ENCODE measurements at regions not wholly inside any gene's neighbourhood (a gene's known extent, or its start where the extent isn't known, plus 50 kb on each side); places are given as distances from the start of the nearest gene placed in this dataset.

- H3K4me1 ChIP-seq (ENCODE audit: control insufficient read depth, insufficient read depth, low read length), result no peaks in the 10 kb centered on the region
- H3K36me3 ChIP-seq (ENCODE audit: control insufficient read depth, insufficient read depth, low read length), result no peaks in the 10 kb centered on the region
- no peak overlapping the region for H3K4me3 ChIP-seq (ENCODE audit: low read depth in 2 of 2, low read length in 2 of 2)
- CTCF ChIA-PET, result no interaction called here
- intact Hi-C loops (cut with micrococcal nuclease; ENCODE audit: unreplicated experiment), result no loop called here
- no peaks in the 10 kb centered on the region for H3K9me3 ChIP-seq (ENCODE audit: control insufficient read depth, insufficient read depth, low read depth, low read length)
- no peak for TF ChIP-seq CTCF (IDR thresholded peaks at IDR 0.05)
- no peak for TF ChIP-seq POLR2AphosphoS5 (IDR thresholded peaks at IDR 0.05; ENCODE audit: low read depth, low read length)
- TF ChIP-seq SIN3A (IDR thresholded peaks at IDR 0.05; ENCODE audit: borderline replicate concordance, insufficient read depth, low read depth, low read length), result no peak
- TF ChIP-seq REST (IDR thresholded peaks at IDR 0.05; ENCODE audit: insufficient read depth in 1 of 2, low read depth in 2 of 2, low read length in 1 of 2), result no peak
- no peak for TF ChIP-seq TCF7L2 (IDR thresholded peaks at IDR 0.05; ENCODE audit: low read depth, low read length)
- in situ Hi-C loops (cut with HindIII; ENCODE audit: low pct_unique_long_range_greater_than_20kb, low sequenced_read_pairs), result no loop called here
- DNase-seq (ENCODE audit: low read depth, low spot score) (no peak), ATAC-seq (no peak)
- POLR2A ChIA-PET, result no interaction called here
- H3K27me3 ChIP-seq (ENCODE audit: control insufficient read depth, insufficient read depth, low read length), result no peaks in the 10 kb centered on the region
- H3K27ac ChIP-seq (ENCODE audit: low read length), result no peak overlapping the region
- no TSS peak for BruUV-seq (replicated peaks)
These were observed 471.9 kb upstream of the UBE2E3 start for GRCh38 chr2:180508458-180508857.

- Histone ChIP-seq H3K27me3 (ENCODE audit: control insufficient read depth, insufficient read depth, low read length) (no peaks in the 10 kb centered on the region), H3K36me3 (ENCODE audit: control insufficient read depth, insufficient read depth, low read length) (no peaks in the 10 kb centered on the region), H3K9me3 (ENCODE audit: control insufficient read depth, insufficient read depth, low read depth, low read length) (no peaks in the 10 kb centered on the region), H3K4me1 (ENCODE audit: control insufficient read depth, insufficient read depth, low read length) (no peaks in the 10 kb centered on the region), H3K27ac (ENCODE audit: low read length) (no peak overlapping the region), H3K4me3 (ENCODE audit: low read depth in 2 of 2, low read length in 2 of 2) (no peak overlapping the region)
- CTCF ChIA-PET, result no interaction called here
- no peak for DNase-seq (ENCODE audit: low read depth, low spot score)
- POLR2A ChIA-PET, result no interaction called here
- ATAC-seq, result no peak
- no TSS peak for BruUV-seq (replicated peaks)
- no peak for TF ChIP-seq CTCF (IDR thresholded peaks at IDR 0.05)
- TF ChIP-seq TCF7L2 (IDR thresholded peaks at IDR 0.05; ENCODE audit: low read depth, low read length), result no peak
- no peak for TF ChIP-seq SIN3A (IDR thresholded peaks at IDR 0.05; ENCODE audit: borderline replicate concordance, insufficient read depth, low read depth, low read length)
- TF ChIP-seq POLR2AphosphoS5 (IDR thresholded peaks at IDR 0.05; ENCODE audit: low read depth, low read length), result no peak
- TF ChIP-seq REST (IDR thresholded peaks at IDR 0.05; ENCODE audit: insufficient read depth in 1 of 2, low read depth in 2 of 2, low read length in 1 of 2), result no peak
- in situ Hi-C loops (cut with HindIII; ENCODE audit: low pct_unique_long_range_greater_than_20kb, low sequenced_read_pairs) (no loop called here), intact Hi-C loops (cut with micrococcal nuclease; ENCODE audit: unreplicated experiment) (no loop called here)
These were observed 473.4 kb upstream of the UBE2E3 start for GRCh38 chr2:180507028-180507427.
